Upper lobe of right lung (tissue), 1 donor: ENCODE measurements at regions not wholly inside any gene's neighbourhood (a gene's known extent, or its start where the extent isn't known, plus 50 kb on each side); places are given as distances from the start of the nearest gene placed in this dataset.

ENCODE experiments used
- ATAC-seq: fragments of 200-7000 bp; cut with Tn5 transposase; one replicate; pipeline ENCODE4 v1.9.1; 2020; ENCODE audit warnings: mild to moderate bottlenecking, moderate library complexity
- DNase-seq: peaks from one replicate; pipeline ENCODE4 v3.0.0-alpha.2; 2020
- H3K27ac ChIP-seq: fragments of 200-600 bp; one replicate; pipeline ENCODE4 v1.8.0; 2022
- H3K27me3 ChIP-seq: fragments of 200-600 bp; one replicate; pipeline ENCODE4 v1.8.0; 2022; ENCODE audit warnings: mild to moderate bottlenecking
- H3K36me3 ChIP-seq: fragments of 200-600 bp; one replicate; pipeline ENCODE4 v1.8.0; 2022
- H3K4me1 ChIP-seq: fragments of 200-600 bp; one replicate; pipeline ENCODE4 v1.8.0; 2022
- H3K4me3 ChIP-seq: fragments of 200-600 bp; one replicate; pipeline ENCODE4 v1.8.0; 2022; ENCODE audit warnings: mild to moderate bottlenecking
- H3K9me3 ChIP-seq: fragments of 200-600 bp; one replicate; pipeline ENCODE4 v1.8.0; 2022
- CTCF ChIP-seq: fragments of 200-600 bp; IDR thresholded peaks from one replicate; pipeline ENCODE4 v1.8.0; 2022; ENCODE audit warnings: antibody characterized with exemption
- intact Hi-C: fragments of 100-400 bp; cut with DNase I; formaldehyde crosslinking; loops from one replicate; pipeline ENCODE4 v1.11.0; 2022
- donor health status: DM: no; HTN: yes; CAD: no; lungs with severe emphysema.

GRCh38 chr5:52603778-52604554 is 183.8 kb upstream of the ITGA1 start:
- intact Hi-C loops: no loop called here
- DNase-seq: no peak
- H3K36me3 ChIP-seq: no peaks in the 10 kb centered on the region
- no peaks in the 10 kb centered on the region for H3K9me3 ChIP-seq
- H3K4me3 ChIP-seq: no peak overlapping the region
- TF ChIP-seq CTCF: no peak
- H3K4me1 ChIP-seq: no peaks in the 10 kb centered on the region
- no peaks in the 10 kb centered on the region for H3K27me3 ChIP-seq
- no peak overlapping the region for H3K27ac ChIP-seq
- ATAC-seq: no peak

- no peak overlapping the region for H3K4me3 ChIP-seq
- no peaks in the 10 kb centered on the region for H3K9me3 ChIP-seq
- intact Hi-C loops: no loop called here
- no peak for ATAC-seq
- H3K27ac ChIP-seq: no peak overlapping the region
- H3K27me3 ChIP-seq: no peaks in the 10 kb centered on the region
- H3K4me1 ChIP-seq: no peaks in the 10 kb centered on the region
- TF ChIP-seq CTCF: no peak
- H3K36me3 ChIP-seq: no peaks in the 10 kb centered on the region
- DNase-seq: no peak
Observed at GRCh38 chr5:52605317-52606313, 182.1 kb upstream of the ITGA1 start.

- Histone ChIP-seq H3K36me3 (no peaks in the 10 kb centered on the region), H3K4me3 (no peak overlapping the region), H3K27me3 (no peaks in the 10 kb centered on the region), H3K27ac (no peak overlapping the region), H3K4me1 (no peaks in the 10 kb centered on the region), H3K9me3 (no peaks in the 10 kb centered on the region)
- ATAC-seq: no peak
- no peak for DNase-seq
- no peak for TF ChIP-seq CTCF
- intact Hi-C loops: no loop called here
Observed at GRCh38 chr5:52607227-52607824, 180.4 kb upstream of the ITGA1 start.

GRCh38 chr5:52620315-52620714 is 167.4 kb upstream of the ITGA1 start:
- Histone ChIP-seq H3K27me3 (no peaks in the 10 kb centered on the region), H3K27ac (no peak overlapping the region), H3K36me3 (no peaks in the 10 kb centered on the region), H3K4me1 (no peaks in the 10 kb centered on the region), H3K9me3 (no peaks in the 10 kb centered on the region), H3K4me3 (no peak overlapping the region)
- ATAC-seq (no peak), DNase-seq (no peak)
- TF ChIP-seq CTCF: no peak
- intact Hi-C loops: no loop called here

- Histone ChIP-seq H3K4me3 (no peak overlapping the region), H3K36me3 (no peaks in the 10 kb centered on the region), H3K27me3 (no peaks in the 10 kb centered on the region), H3K27ac (no peak overlapping the region), H3K9me3 (no peaks in the 10 kb centered on the region), H3K4me1 (no peaks in the 10 kb centered on the region)
- intact Hi-C loops: no loop called here
- ATAC-seq (no peak), DNase-seq (no peak)
- no peak for TF ChIP-seq CTCF
Observed at GRCh38 chr5:52623291-52623690, 164.4 kb upstream of the ITGA1 start.
